ENCODE measurements at regions not wholly inside any gene's neighbourhood (a gene's known extent, or its start where the extent isn't known, plus 50 kb on each side); places are given as distances from the start of the nearest gene placed in this dataset.

DNA sequence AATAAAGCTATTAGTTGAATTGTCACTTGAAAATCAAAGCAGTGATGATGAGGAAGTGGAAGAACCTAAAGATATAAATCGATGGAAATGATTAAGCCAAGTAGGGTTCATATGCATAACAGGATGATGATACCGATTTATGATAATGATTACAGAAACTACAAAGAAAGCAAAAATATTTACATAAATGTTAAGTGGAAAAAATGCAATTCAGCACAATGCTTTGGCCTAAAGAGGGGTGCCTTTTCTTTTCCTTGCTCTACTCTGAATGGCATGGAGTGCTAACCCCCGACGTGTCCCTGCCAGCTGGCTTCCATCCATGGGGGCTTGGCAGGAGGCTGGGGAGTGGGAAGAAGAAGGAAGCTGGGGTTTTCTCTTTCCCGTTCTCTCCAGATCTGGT lies 240.3 kb downstream of the GATA3 start:
- DNase-seq, result no peak
- H3K9me3 ChIP-seq, result no peaks in the 10 kb centered on the region
- H3K27ac ChIP-seq, result no peak overlapping the region
- no peaks in the 10 kb centered on the region for H3K36me3 ChIP-seq
- intact Hi-C loops (cut with DNase I), result no loop called here
- TF ChIP-seq POLR2A (IDR thresholded peaks at IDR 0.05), result no peak
- TF ChIP-seq, protein P1, sequence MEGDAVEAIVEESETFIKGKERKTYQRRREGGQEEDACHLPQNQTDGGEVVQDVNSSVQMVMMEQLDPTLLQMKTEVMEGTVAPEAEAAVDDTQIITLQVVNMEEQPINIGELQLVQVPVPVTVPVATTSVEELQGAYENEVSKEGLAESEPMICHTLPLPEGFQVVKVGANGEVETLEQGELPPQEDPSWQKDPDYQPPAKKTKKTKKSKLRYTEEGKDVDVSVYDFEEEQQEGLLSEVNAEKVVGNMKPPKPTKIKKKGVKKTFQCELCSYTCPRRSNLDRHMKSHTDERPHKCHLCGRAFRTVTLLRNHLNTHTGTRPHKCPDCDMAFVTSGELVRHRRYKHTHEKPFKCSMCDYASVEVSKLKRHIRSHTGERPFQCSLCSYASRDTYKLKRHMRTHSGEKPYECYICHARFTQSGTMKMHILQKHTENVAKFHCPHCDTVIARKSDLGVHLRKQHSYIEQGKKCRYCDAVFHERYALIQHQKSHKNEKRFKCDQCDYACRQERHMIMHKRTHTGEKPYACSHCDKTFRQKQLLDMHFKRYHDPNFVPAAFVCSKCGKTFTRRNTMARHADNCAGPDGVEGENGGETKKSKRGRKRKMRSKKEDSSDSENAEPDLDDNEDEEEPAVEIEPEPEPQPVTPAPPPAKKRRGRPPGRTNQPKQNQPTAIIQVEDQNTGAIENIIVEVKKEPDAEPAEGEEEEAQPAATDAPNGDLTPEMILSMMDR (IDR thresholded peaks at IDR 0.05), result no peak
- H3K27me3 ChIP-seq, result no peaks in the 10 kb centered on the region
- H3K4me3 ChIP-seq, result no peak overlapping the region
- H3K4me1 ChIP-seq (ENCODE audit: insufficient read depth), result no peaks in the 10 kb centered on the region
- WGBS, 3 donors, result 73 to 79% (median 77%) methylated on average over 5 of the region's 5 CpGs

DNA sequence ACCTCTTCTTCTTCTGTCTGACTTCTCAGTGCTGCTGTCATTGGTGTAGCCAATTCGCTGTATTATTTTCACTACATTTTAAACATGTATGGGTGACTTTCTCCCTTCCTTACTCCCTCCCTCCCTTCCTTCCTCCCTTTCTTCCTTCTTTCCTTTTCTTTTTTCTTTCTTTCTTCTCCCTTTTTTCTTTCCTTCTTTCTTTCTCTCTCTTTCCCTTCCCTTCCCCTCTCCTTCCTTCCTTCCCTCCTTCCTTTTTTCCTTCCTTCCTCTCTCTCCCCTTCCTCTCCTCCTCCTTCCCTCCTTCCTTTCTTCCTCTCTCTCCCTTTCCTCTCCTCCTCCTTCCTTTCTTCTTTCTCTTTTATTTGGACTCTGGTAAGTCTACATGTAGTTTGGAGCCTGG lies 240.8 kb downstream of the GATA3 start:
- Histone ChIP-seq H3K27me3 (no peaks in the 10 kb centered on the region), H3K4me1 (ENCODE audit: insufficient read depth) (no peaks in the 10 kb centered on the region), H3K27ac (no peak overlapping the region), H3K4me3 (no peak overlapping the region), H3K36me3 (no peaks in the 10 kb centered on the region), H3K9me3 (no peaks in the 10 kb centered on the region)
- TF ChIP-seq, protein P1 (IDR thresholded peaks at IDR 0.05), result no peak
- TF ChIP-seq EP300 (IDR thresholded peaks at IDR 0.05) (no peak), POLR2A (IDR thresholded peaks at IDR 0.05) (no peak)
- WGBS, 3 donors, result 84 to 91% (median 86%) methylated on average over 1 of the region's 1 CpG
- intact Hi-C loops (cut with DNase I), result no loop called here
- DNase-seq, result no peak

DNA sequence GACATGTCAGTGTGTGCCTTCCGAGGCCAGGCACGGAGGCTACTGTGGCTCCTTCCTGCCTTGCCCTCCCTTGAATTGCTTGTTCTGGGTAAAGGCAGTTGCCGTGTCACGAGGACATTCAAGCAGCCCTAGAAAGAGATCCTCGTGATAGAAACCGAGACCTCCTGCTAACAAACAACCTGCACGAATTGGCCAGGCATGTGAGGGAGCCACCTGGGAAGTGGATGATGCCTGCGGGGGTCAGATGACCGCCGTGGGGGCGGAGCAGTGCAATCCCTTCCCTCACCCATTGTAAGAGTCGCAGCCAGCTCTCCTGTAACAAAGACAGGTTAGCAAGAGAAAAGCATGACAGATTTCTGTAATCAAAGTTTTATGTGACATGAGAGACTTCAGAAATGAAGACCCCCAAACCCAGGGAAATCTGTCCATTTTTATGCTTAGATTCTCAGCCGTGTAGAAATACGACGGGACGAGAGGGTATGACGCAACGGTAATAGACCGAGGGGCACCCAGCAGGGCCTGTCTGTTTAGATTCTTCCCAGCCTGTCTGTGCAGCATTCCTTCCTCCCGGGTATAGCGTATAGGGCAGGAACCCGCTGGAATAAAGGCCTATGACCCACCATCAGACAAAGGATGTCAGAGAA lies 241.7 kb downstream of the GATA3 start:
- intact Hi-C loops (cut with DNase I), result no loop called here
- DNase-seq, result no peak
- no peaks in the 10 kb centered on the region for H3K9me3 ChIP-seq
- WGBS, 3 donors, result 45 to 65% (median 56%) methylated on average over 22 of the region's 22 CpGs
- no peaks in the 10 kb centered on the region for H3K36me3 ChIP-seq
- H3K4me1 ChIP-seq (ENCODE audit: insufficient read depth), result no peaks in the 10 kb centered on the region
- TF ChIP-seq, protein P1 (IDR thresholded peaks at IDR 0.05), result no peak
- TF ChIP-seq EP300 (IDR thresholded peaks at IDR 0.05) (no peak), POLR2A (IDR thresholded peaks at IDR 0.05) (no peak)
- no peak overlapping the region for H3K4me3 ChIP-seq
- H3K27ac ChIP-seq, result no peak overlapping the region
- no peaks in the 10 kb centered on the region for H3K27me3 ChIP-seq

DNA sequence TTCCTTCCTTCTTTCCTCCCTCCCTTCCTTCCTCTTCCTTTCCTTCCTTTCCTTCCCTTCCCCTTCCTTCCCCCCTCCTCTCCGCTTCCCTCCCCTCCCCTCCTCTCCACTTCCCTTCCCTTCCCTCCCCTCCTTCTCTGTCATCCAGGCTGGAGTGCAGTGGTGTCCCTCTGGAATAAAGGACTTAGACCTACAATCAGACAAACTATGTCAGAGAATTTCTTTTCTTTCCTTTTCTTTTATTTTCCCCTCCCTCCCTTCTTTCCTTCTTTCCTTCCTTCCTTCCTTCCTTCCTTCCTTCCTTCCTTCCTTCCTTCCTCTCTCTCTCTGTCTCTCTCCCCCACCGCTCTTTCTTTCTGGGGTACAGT lies 242.2 kb downstream of the GATA3 start:
- intact Hi-C loops (cut with DNase I), result no loop called here
- no peak overlapping the region for H3K27ac ChIP-seq
- no peak for DNase-seq
- no peaks in the 10 kb centered on the region for H3K27me3 ChIP-seq
- TF ChIP-seq, protein P1 (IDR thresholded peaks at IDR 0.05), result no peak
- TF ChIP-seq POLR2A (IDR thresholded peaks at IDR 0.05) (no peak), EP300 (IDR thresholded peaks at IDR 0.05) (no peak)
- no peaks in the 10 kb centered on the region for H3K36me3 ChIP-seq
- H3K9me3 ChIP-seq, result no peaks in the 10 kb centered on the region
- no peak overlapping the region for H3K4me3 ChIP-seq
- WGBS, 3 donors, result 70 to 90% (median 80%) methylated on average over 2 of the region's 2 CpGs
- no peaks in the 10 kb centered on the region for H3K4me1 ChIP-seq (ENCODE audit: insufficient read depth)
